GM21576 (cell line): ENCODE measurements at regions not wholly inside any gene's neighbourhood (a gene's known extent, or its start where the extent isn't known, plus 50 kb on each side); places are given as distances from the start of the nearest gene placed in this dataset.

Experiments used
- ATAC-seq: cut with Tn5 transposase; IDR thresholded peaks from one replicate; pipeline ENCODE4 v1.9.1; 2021; ENCODE audit warnings: mild to moderate bottlenecking, moderate library complexity; ENCODE audit not compliant: unreplicated experiment

GRCh38 chr3:154486949-154487348, 57.0 kb upstream of the GPR149 start:
- no peak for ATAC-seq

DNA sequence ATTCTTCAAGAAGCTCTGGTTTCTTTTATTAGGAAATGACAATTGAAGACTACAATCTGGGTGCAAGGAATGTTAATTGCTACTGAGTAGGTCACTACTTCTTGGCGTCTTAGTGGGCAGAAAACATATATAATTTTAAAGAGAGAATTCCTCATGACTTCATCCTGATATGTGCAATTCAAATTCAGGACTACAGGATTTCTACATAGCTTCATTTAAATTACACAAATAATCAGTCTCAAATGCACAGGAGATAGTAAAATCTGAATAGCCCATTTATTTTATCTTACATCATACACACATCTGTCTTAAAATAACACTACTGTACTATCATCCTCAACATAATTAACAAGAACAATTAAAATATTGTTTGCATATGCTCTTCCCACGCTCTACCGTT, 52.5 kb upstream of the GPR149 start:
- ATAC-seq = no peak

DNA sequence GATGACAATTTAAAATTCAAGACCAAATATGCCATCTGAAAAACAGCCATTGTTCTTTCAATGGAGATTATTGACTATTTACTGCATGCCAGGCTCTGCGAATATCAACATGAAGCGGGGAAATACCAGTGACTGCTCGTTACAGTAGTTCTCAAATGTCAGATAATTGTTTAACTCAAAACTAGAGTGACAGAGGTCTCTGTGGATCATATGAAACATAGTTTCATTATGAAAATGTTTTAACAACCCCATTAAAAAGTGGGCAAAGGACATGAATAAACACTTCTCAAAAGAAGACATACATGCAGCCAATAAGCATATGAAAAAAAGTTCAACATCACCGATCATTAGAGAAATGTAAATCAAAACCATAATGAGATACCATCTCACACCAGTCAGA, 50.0 kb upstream of the GPR149 start:
- no peak for ATAC-seq
